Stimulated activated CD4-positive, alpha-beta T cell treated with anti-CD3 and anti-CD28 coated beads, Interleukin-15, amount 100 ng/mL, for 48 hours (primary cell): ENCODE measurements at regions not wholly inside any gene's neighbourhood (a gene's known extent, or its start where the extent isn't known, plus 50 kb on each side); places are given as distances from the start of the nearest gene placed in this dataset.

ENCODE experiments used
- DNase-seq, 2 donors: peaks; one replicate each; pipeline ENCODE4 v3.0.0-alpha.2; 2020; ENCODE audit warnings: low read depth in 2 of 2

GRCh38 chr3:193847402-193847801, 254.4 kb downstream of the OPA1 start:
- DNase-seq: no peak

- DNase-seq: no peak
These were observed 255.5 kb downstream of the OPA1 start for GRCh38 chr3:193848547-193848946.

GRCh38 chr3:193850084-193850619, 257.1 kb downstream of the OPA1 start:
- DNase-seq: no peak

GRCh38 chr3:193851428-193851847, 258.4 kb downstream of the OPA1 start:
- DNase-seq: no peak

GRCh38 chr3:193851941-193852674, 259.1 kb downstream of the OPA1 start:
- no peak for DNase-seq

- DNase-seq: no peak
These were observed 259.9 kb downstream of the OPA1 start for GRCh38 chr3:193852901-193853300.

GRCh38 chr3:193853511-193854219, 260.7 kb downstream of the OPA1 start:
- DNase-seq: no peak

GRCh38 chr3:193857996-193858395, 265.0 kb downstream of the OPA1 start:
- no peak for DNase-seq

- no peak for DNase-seq
These were observed 266.2 kb downstream of the OPA1 start for GRCh38 chr3:193859195-193859594.

- DNase-seq: no peak
These were observed 268.0 kb downstream of the OPA1 start for GRCh38 chr3:193861012-193861411.

- no peak for DNase-seq
These were observed 269.8 kb downstream of the OPA1 start for GRCh38 chr3:193862843-193863242.

- DNase-seq: no peak
These were observed 270.8 kb downstream of the OPA1 start for GRCh38 chr3:193863657-193864357.

- no peak for DNase-seq
These were observed 270.6 kb upstream of the HES1 start for GRCh38 chr3:193865339-193865738.

GRCh38 chr3:193865896-193866480, 270.0 kb upstream of the HES1 start:
- DNase-seq: no peak

- no peak for DNase-seq
These were observed 267.4 kb upstream of the HES1 start for GRCh38 chr3:193868590-193868989.

GRCh38 chr3:193869221-193870201, 266.4 kb upstream of the HES1 start:
- DNase-seq: no peak

GRCh38 chr3:193870376-193871219, 265.4 kb upstream of the HES1 start:
- DNase-seq: no peak

GRCh38 chr3:193871220-193871485, 264.8 kb upstream of the HES1 start:
- DNase-seq: no peak

GRCh38 chr3:193872265-193872753, 263.6 kb upstream of the HES1 start:
- DNase-seq: no peak
